Panc1 (cell line): ENCODE measurements at regions not wholly inside any gene's neighbourhood (a gene's known extent, or its start where the extent isn't known, plus 50 kb on each side); places are given as distances from the start of the nearest gene placed in this dataset.

Source experiments
- ATAC-seq: fragments of 200-7000 bp; cut with Tn5 transposase; 2 replicates; pipeline ENCODE4 v1.9.1; 2020; ENCODE audit warnings: mild to moderate bottlenecking, moderate library complexity
- BruUV-seq: library from RNA; stranded (reverse); fragments of 400-500 nt; replicated peaks from 2 replicates; lab custom pipeline; 2021; lab: Mats Ljungman, UMichigan
- CTCF ChIA-PET: fragments of 300-600 bp; sonication (Branson Sonifier 250); formaldehyde crosslinking; loops from one replicate; lab custom pipeline; 2022; ENCODE audit warnings: antibody characterized with exemption; lab: Charles Lee
- POLR2A ChIA-PET: fragments of 300-600 bp; sonication (Branson Sonifier 250); formaldehyde crosslinking; loops from one replicate; lab custom pipeline; 2022; ENCODE audit warnings: antibody characterized with exemption; lab: Charles Lee
- DNase-seq: peaks from one replicate; pipeline ENCODE4 v3.0.0-alpha.2; 2010; ENCODE audit warnings: low read depth, low spot score
- H3K27ac ChIP-seq: 2 replicates; pipeline ENCODE4 v1.5.1; 2011; ENCODE audit warnings: mild to moderate bottlenecking, low read length, inconsistent platforms
- H3K27me3 ChIP-seq: fragments of 200-500 bp; sonication (Bioruptor generic); 2 replicates; pipeline ENCODE4 v1.6.0; 2014; ENCODE audit warnings: low read length, inconsistent platforms; ENCODE audit not compliant: control insufficient read depth, insufficient read depth
- H3K36me3 ChIP-seq: fragments of 200-500 bp; sonication (Bioruptor generic); 2 replicates; pipeline ENCODE4 v1.5.1; 2014; ENCODE audit warnings: inconsistent platforms, mild to moderate bottlenecking, low read length, moderate library complexity; ENCODE audit not compliant: control insufficient read depth, insufficient read depth
- H3K4me1 ChIP-seq: 2 replicates; pipeline ENCODE4 v1.5.1; 2011; ENCODE audit warnings: inconsistent platforms, mild to moderate bottlenecking, low read length, moderate library complexity; ENCODE audit not compliant: control insufficient read depth, insufficient read depth
- H3K4me3 ChIP-seq, 2 experiments: 2 replicates each; pipeline ENCODE4 v1.5.1; 2011 to 2012; ENCODE audit warnings: low read depth in 2 of 2, low read length in 2 of 2, mild to moderate bottlenecking in 2 of 2, inconsistent platforms in 1 of 2, moderate library complexity in 1 of 2
- H3K9me3 ChIP-seq: fragments of 200-500 bp; sonication (Bioruptor generic); 2 replicates; pipeline ENCODE4 v1.5.1; 2014; ENCODE audit warnings: low read depth, mild to moderate bottlenecking, inconsistent platforms, low read length, moderate library complexity; ENCODE audit not compliant: control insufficient read depth, insufficient read depth
- CTCF ChIP-seq: fragments of 450-650 bp; IDR thresholded peaks from 2 replicates; pipeline ENCODE4 v1.5.1; 2017; ENCODE audit warnings: mild to moderate bottlenecking
- POLR2AphosphoS5 ChIP-seq: IDR thresholded peaks from 2 replicates; pipeline ENCODE4 v1.6.1; 2012; ENCODE audit warnings: mild to moderate bottlenecking, low read depth, low read length, moderate library complexity
- REST ChIP-seq, 2 experiments: IDR thresholded peaks; 2 replicates each; pipeline ENCODE4 v1.6.1; 2011 to 2012; ENCODE audit warnings: low read depth in 2 of 2, control low read depth in 1 of 2, low read length in 1 of 2, mild to moderate bottlenecking in 1 of 2, moderate library complexity in 1 of 2; ENCODE audit not compliant: insufficient read depth in 1 of 2
- SIN3A ChIP-seq: IDR thresholded peaks from 2 replicates; pipeline ENCODE4 v1.6.1; 2012; ENCODE audit warnings: low read depth, mild to moderate bottlenecking, low read length, moderate library complexity, borderline replicate concordance; ENCODE audit not compliant: insufficient read depth
- TCF7L2 ChIP-seq: IDR thresholded peaks from 2 replicates; pipeline ENCODE4 v1.6.1; 2011; ENCODE audit warnings: mild to moderate bottlenecking, low read depth, low read length, inconsistent platforms
- in situ Hi-C: cut with HindIII; loops from 2 replicates; pipeline ENCODE4 v1.10.0; 2016; ENCODE audit warnings: low sequenced_read_pairs, low pct_unique_long_range_greater_than_20kb
- intact Hi-C: fragments of 100-400 bp; cut with micrococcal nuclease; formaldehyde crosslinking; loops from one replicate; pipeline ENCODE4 v1.10.0; 2022; ENCODE audit not compliant: unreplicated experiment

GRCh38 chr7:8320174-8320573, 58.2 kb upstream of the ICA1 start:
- Histone ChIP-seq H3K4me1 (no peaks in the 10 kb centered on the region), H3K36me3 (no peaks in the 10 kb centered on the region), H3K4me3 (no peak overlapping the region), H3K9me3 (no peaks in the 10 kb centered on the region), H3K27ac (no peak overlapping the region), H3K27me3 (no peaks in the 10 kb centered on the region)
- intact Hi-C loops (no loop called here), in situ Hi-C loops (no loop called here)
- POLR2A ChIA-PET, result no interaction called here
- BruUV-seq, result no TSS peak
- TF ChIP-seq REST (IDR thresholded peaks at IDR 0.05; ENCODE audit: insufficient read depth in 1 of 2, low read depth in 2 of 2, low read length in 1 of 2) (no peak), TCF7L2 (no peak), SIN3A (no peak), CTCF (no peak), POLR2AphosphoS5 (no peak)
- ATAC-seq (no peak), DNase-seq (no peak)
- CTCF ChIA-PET, result no interaction called here

GRCh38 chr7:8321312-8321711, 59.3 kb upstream of the ICA1 start:
- no TSS peak for BruUV-seq
- H3K27me3 ChIP-seq, result no peaks in the 10 kb centered on the region
- H3K4me1 ChIP-seq, result no peaks in the 10 kb centered on the region
- no peaks in the 10 kb centered on the region for H3K36me3 ChIP-seq
- POLR2A ChIA-PET, result no interaction called here
- TF ChIP-seq REST (IDR thresholded peaks at IDR 0.05; ENCODE audit: insufficient read depth in 1 of 2, low read depth in 2 of 2, low read length in 1 of 2) (no peak), POLR2AphosphoS5 (no peak)
- CTCF ChIA-PET, result no interaction called here
- no peaks in the 10 kb centered on the region for H3K9me3 ChIP-seq
- DNase-seq (no peak), ATAC-seq (no peak)
- H3K27ac ChIP-seq, result no peak overlapping the region
- in situ Hi-C loops, result no loop called here
- intact Hi-C loops, result no loop called here
- no peak overlapping the region for H3K4me3 ChIP-seq
